DND-41 (cell line): ENCODE measurements at regions not wholly inside any gene's neighbourhood (a gene's known extent, or its start where the extent isn't known, plus 50 kb on each side); places are given as distances from the start of the nearest gene placed in this dataset.

Source experiments
- EZH2 ChIP-seq: IDR thresholded peaks from 3 replicates; pipeline ENCODE4 v1.6.1; 2012; ENCODE audit warnings: borderline replicate concordance, low read depth, mild to moderate bottlenecking, moderate library complexity, low read length, inconsistent platforms; ENCODE audit not compliant: severe bottlenecking
- TF ChIP-seq, protein P1 (sequence below): IDR thresholded peaks from 2 replicates; pipeline ENCODE4 v1.5.1; 2012; ENCODE audit warnings: borderline replicate concordance, low read length, moderate library complexity, mild to moderate bottlenecking; ENCODE audit not compliant: poor library complexity, severe bottlenecking; ENCODE audit errors: extremely low read depth

DNA sequence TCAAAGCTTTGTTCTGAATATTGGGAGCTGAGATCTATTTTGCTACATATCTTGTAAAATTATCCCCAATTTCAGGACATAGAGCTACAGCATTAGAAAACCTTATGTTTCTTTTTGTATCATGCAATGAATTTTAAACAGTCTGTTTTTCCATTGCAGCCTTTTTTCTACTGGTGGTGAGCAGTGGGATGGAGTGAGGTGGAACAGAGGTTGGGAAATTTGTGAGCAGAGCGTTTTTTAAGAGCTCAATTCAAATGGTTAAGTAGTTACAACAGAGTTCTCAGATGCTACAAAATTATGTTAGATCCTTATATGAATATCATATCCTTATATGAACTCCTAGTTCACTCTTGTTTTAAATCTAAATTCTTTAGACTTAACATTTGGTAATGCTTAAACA is 139.0 kb upstream of the PLEKHG7 start:
- TF ChIP-seq, protein P1, sequence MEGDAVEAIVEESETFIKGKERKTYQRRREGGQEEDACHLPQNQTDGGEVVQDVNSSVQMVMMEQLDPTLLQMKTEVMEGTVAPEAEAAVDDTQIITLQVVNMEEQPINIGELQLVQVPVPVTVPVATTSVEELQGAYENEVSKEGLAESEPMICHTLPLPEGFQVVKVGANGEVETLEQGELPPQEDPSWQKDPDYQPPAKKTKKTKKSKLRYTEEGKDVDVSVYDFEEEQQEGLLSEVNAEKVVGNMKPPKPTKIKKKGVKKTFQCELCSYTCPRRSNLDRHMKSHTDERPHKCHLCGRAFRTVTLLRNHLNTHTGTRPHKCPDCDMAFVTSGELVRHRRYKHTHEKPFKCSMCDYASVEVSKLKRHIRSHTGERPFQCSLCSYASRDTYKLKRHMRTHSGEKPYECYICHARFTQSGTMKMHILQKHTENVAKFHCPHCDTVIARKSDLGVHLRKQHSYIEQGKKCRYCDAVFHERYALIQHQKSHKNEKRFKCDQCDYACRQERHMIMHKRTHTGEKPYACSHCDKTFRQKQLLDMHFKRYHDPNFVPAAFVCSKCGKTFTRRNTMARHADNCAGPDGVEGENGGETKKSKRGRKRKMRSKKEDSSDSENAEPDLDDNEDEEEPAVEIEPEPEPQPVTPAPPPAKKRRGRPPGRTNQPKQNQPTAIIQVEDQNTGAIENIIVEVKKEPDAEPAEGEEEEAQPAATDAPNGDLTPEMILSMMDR, result no peak
- no peak for TF ChIP-seq EZH2
